ENCODE measurements at regions not wholly inside any gene's neighbourhood (a gene's known extent, or its start where the extent isn't known, plus 50 kb on each side); places are given as distances from the start of the nearest gene placed in this dataset.

DNA sequence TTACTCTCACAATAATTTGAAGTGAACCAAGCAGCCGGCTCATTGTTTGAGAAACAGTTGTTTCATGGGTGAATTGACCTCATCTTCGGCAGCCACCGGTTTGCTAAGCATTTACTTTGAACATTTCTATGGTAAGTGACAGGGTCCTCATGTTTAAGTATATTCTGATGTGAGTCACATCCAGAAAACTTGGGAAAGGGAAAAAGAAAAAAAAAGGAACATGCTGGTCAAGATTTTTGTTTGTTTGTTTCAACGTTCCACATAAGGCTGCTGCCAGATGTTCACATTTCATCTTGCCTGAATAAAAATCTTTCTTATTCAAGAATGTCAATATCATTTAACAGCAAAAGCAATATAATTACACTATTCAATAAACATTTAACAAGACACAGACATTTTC, 55.0 kb upstream of the EXOC2 start:
- Histone ChIP-seq H3K4me1 (ENCODE audit: control insufficient read depth, insufficient read depth, low read length) (no peaks in the 10 kb centered on the region), H3K4me3 (ENCODE audit: low read length) (no peak overlapping the region), H3K27ac (ENCODE audit: low read length) (no peak overlapping the region), H3K9me3 (replicated peaks; ENCODE audit: control insufficient read depth, low read depth, low read length) (no peaks in the 10 kb centered on the region), H3K36me3 (ENCODE audit: control insufficient read depth, insufficient read depth, low read length) (no peaks in the 10 kb centered on the region), H3K27me3 (ENCODE audit: control insufficient read depth, insufficient read depth, low read length) (no peaks in the 10 kb centered on the region)
- no peak for DNase-seq
- WGBS (ENCODE audit: insufficient coverage), result 87% methylated on average over 3 of the region's 4 CpGs

DNA sequence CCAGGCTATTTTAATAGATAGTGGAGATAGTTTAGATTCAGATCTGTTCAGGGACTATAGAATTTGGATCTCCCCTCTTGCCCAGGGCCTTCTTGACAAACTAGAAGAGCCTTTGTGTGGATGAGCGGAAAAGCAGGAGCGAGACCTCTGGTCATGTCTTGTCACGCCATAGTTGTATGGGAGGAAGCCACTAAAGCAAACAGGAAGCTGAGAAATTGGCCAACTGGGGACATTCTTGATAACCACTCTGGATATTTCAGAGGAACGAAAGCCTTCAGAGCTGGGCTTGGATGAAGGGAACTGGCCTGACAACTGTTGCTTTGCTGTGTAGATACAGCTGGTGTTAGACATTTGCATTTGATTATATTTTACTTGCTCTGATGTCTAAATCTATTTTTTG, 54.1 kb upstream of the EXOC2 start:
- Histone ChIP-seq H3K27me3 (ENCODE audit: control insufficient read depth, insufficient read depth, low read length) (no peaks in the 10 kb centered on the region), H3K4me3 (ENCODE audit: low read length) (no peak overlapping the region), H3K9me3 (replicated peaks; ENCODE audit: control insufficient read depth, low read depth, low read length) (no peaks in the 10 kb centered on the region), H3K4me1 (ENCODE audit: control insufficient read depth, insufficient read depth, low read length) (no peaks in the 10 kb centered on the region), H3K36me3 (ENCODE audit: control insufficient read depth, insufficient read depth, low read length) (no peaks in the 10 kb centered on the region), H3K27ac (ENCODE audit: low read length) (no peak overlapping the region)
- DNase-seq, result no peak
- 70% methylated on average over 2 of the region's 4 CpGs for WGBS (ENCODE audit: insufficient coverage)

DNA sequence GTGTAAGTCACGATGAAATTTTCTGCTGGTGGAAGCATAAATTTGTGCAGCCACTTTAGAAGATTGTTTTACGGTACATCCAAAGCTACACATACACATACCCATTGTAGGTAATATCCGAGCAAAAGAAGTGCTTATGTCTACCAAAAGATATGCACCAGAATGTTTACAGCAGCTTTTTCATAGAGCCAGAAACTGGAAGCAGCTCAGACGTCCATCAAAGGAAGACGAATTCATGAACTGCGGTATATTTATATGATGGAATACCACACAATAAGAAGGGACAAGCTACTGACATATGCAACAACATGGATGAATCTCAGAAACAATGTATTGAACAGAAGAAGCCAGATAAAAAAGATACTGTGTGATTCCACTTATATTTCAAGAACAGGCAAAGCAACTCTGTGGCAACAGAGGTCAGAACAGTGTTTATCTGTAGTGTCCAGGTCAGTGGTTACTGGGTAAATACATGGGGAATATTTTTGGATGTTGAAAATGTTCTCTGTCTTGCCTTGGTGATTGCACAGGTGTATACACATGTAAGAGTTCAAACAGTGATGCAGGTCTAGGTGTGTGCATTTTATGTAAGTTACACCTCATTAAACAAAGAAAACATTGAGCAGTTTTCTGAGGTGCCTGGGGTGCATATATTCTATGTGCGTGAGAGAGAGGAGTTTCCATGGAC, 51.9 kb upstream of the EXOC2 start:
- H3K4me1 ChIP-seq (ENCODE audit: control insufficient read depth, insufficient read depth, low read length), result no peaks in the 10 kb centered on the region
- H3K9me3 ChIP-seq (replicated peaks; ENCODE audit: control insufficient read depth, low read depth, low read length), result no peaks in the 10 kb centered on the region
- no peak overlapping the region for H3K27ac ChIP-seq (ENCODE audit: low read length)
- H3K36me3 ChIP-seq (ENCODE audit: control insufficient read depth, insufficient read depth, low read length), result no peaks in the 10 kb centered on the region
- H3K27me3 ChIP-seq (ENCODE audit: control insufficient read depth, insufficient read depth, low read length), result no peaks in the 10 kb centered on the region
- DNase-seq, result no peak
- 100% methylated on average over 1 of the region's 7 CpGs for WGBS (ENCODE audit: insufficient coverage)
- no peak overlapping the region for H3K4me3 ChIP-seq (ENCODE audit: low read length)

DNA sequence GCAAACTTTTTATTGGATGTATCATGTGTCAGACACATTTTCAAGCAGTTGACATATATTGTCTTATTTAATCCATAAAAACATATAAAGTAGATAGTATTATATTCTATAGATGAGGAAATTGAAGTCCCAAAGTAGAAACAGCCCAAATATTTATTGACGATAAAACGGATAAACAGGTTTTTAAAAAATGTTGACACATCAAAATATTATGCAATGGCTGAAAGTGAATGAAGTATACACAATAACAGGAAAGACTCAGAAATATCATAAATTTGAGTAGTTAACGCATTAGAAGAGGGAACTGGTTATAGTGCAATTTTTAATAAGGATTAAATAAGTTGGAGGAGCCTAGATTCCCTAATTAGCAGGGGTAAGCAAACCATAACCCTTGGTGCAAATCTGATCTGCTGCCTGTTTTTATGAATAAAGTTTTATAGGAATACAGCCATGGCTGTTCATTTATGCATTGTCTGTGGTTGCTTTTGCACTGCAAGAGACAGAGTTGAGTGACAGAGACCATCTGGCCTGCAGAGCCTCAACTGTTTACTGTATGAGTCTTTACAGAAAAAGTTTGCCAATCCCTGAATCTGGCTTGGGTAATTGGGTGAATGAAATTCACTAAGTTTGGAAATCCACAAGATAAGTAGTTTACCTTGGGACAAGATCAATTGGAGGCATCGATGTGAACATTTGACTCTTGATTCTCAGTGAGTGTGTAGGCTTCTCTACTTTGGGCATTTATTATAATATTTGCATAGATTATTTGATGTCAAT, 50.6 kb upstream of the EXOC2 start:
- no CpG with 5 or more reads among the region's 4 CpGs for WGBS (ENCODE audit: insufficient coverage)
- H3K36me3 ChIP-seq (ENCODE audit: control insufficient read depth, insufficient read depth, low read length), result no peaks in the 10 kb centered on the region
- H3K27me3 ChIP-seq (ENCODE audit: control insufficient read depth, insufficient read depth, low read length), result no peaks in the 10 kb centered on the region

More for the DNA sequence above, 50.6 kb upstream of the EXOC2 start:
- no peaks in the 10 kb centered on the region for H3K4me1 ChIP-seq (ENCODE audit: control insufficient read depth, insufficient read depth, low read length)
- no peak overlapping the region for H3K27ac ChIP-seq (ENCODE audit: low read length)
- no peaks in the 10 kb centered on the region for H3K9me3 ChIP-seq (replicated peaks; ENCODE audit: control insufficient read depth, low read depth, low read length)
- H3K4me3 ChIP-seq (ENCODE audit: low read length), result no peak overlapping the region
- no peak for DNase-seq
